ENCODE measurements at regions not wholly inside any gene's neighbourhood (a gene's known extent, or its start where the extent isn't known, plus 50 kb on each side); places are given as distances from the start of the nearest gene placed in this dataset.
A peak's percentile ranks its signal among the peaks of the same experiment; 100 is the strongest.

- no peak overlapping the region for H3K9ac ChIP-seq (ENCODE audit: low read length)
- H3K9me2 ChIP-seq (replicated peaks; ENCODE audit: low read length) = no peaks in the 10 kb centered on the region; the same call in 1 of the 2 replicates
- intact Hi-C loops (cut with micrococcal nuclease) = no loop called here
- BruUV-seq (replicated peaks) = no TSS peak
- ChIA-PET CTCF (no interaction called here), POLR2A (ENCODE audit: unreplicated experiment) (no interaction called here)
- no peaks in the 10 kb centered on the region for H3F3A ChIP-seq (ENCODE audit: low read length, unreplicated experiment)
- H3K27me3 ChIP-seq (ENCODE audit: low read length) = no peaks in the 10 kb centered on the region
- no peaks in the 10 kb centered on the region for H3K79me2 ChIP-seq (ENCODE audit: low read length)
- ATAC-seq = no peak
- no peak overlapping the region for H3K27ac ChIP-seq (ENCODE audit: low read length)
- no peak for DNase-seq
- H3K4me3 ChIP-seq (ENCODE audit: low read length) = no peak overlapping the region
- H4K20me1 ChIP-seq (ENCODE audit: low read length) = no peaks in the 10 kb centered on the region
- TF ChIP-seq EZH2phosphoT487 (IDR thresholded peaks at IDR 0.05; ENCODE audit: borderline replicate concordance, low read length) (no peak), EZH2 (IDR thresholded peaks at IDR 0.05; ENCODE audit: low read length, unreplicated experiment) (no peak), CTCF (conservative IDR thresholded peaks at IDR 0.05; ENCODE audit: low read depth, low read length) (no peak)
- H2AFZ ChIP-seq (ENCODE audit: low read length) = no peak overlapping the region
- no peak overlapping the region for H3K4me2 ChIP-seq (ENCODE audit: low read length)
- H3K36me3 ChIP-seq (ENCODE audit: low read depth, low read length) = no peaks in the 10 kb centered on the region
- H3K9me3 ChIP-seq (ENCODE audit: low read length) = no peaks in the 10 kb centered on the region
- H3K4me1 ChIP-seq (ENCODE audit: insufficient read depth, low read length) = peaks cover 12% of the 10 kb centered on the region
These were observed 193.0 kb downstream of the TTC32 start for GRCh38 chr2:19708776-19709175.

- no peak; the same call in 1 of the 2 replicates for ATAC-seq
These were observed 195.5 kb downstream of the TTC32 start for GRCh38 chr2:19706332-19706731.

More at GRCh38 chr2:19706332-19706731, 195.5 kb downstream of the TTC32 start:
- TF ChIP-seq CTCF (conservative IDR thresholded peaks at IDR 0.05; ENCODE audit: low read depth, low read length) = no peak
- no peak for TF ChIP-seq EZH2phosphoT487 (IDR thresholded peaks at IDR 0.05; ENCODE audit: borderline replicate concordance, low read length)
- TF ChIP-seq EZH2 (IDR thresholded peaks at IDR 0.05; ENCODE audit: low read length, unreplicated experiment) = no peak
- Histone ChIP-seq H3K79me2 (ENCODE audit: low read length) (no peaks in the 10 kb centered on the region), H3K4me3 (ENCODE audit: low read length) (no peak overlapping the region), H3F3A (ENCODE audit: low read length, unreplicated experiment) (no peaks in the 10 kb centered on the region), H2AFZ (ENCODE audit: low read length) (no peak overlapping the region), H3K27ac (ENCODE audit: low read length) (no peak overlapping the region), H3K9ac (ENCODE audit: low read length) (no peak overlapping the region), H3K4me2 (ENCODE audit: low read length) (no peak overlapping the region), H3K27me3 (ENCODE audit: low read length) (no peaks in the 10 kb centered on the region), H3K9me3 (ENCODE audit: low read length) (no peaks in the 10 kb centered on the region), H3K9me2 (replicated peaks; ENCODE audit: low read length) (no peaks in the 10 kb centered on the region; the same call in 1 of the 2 replicates), H3K36me3 (ENCODE audit: low read depth, low read length) (no peaks in the 10 kb centered on the region), H4K20me1 (ENCODE audit: low read length) (no peaks in the 10 kb centered on the region), H3K4me1 (ENCODE audit: insufficient read depth, low read length) (peaks cover 5% of the 10 kb centered on the region)
- intact Hi-C loops (cut with micrococcal nuclease) = no loop called here
- CTCF ChIA-PET = no interaction called here
- no TSS peak for BruUV-seq (replicated peaks)
- DNase-seq = peak; percentile 49
- POLR2A ChIA-PET (ENCODE audit: unreplicated experiment) = no interaction called here

Measured in PC-3 (cell line).